Endothelial cell (in vitro differentiated cells): ENCODE measurements at regions not wholly inside any gene's neighbourhood (a gene's known extent, or its start where the extent isn't known, plus 50 kb on each side); places are given as distances from the start of the nearest gene placed in this dataset.
A peak's percentile ranks its signal among the peaks of the same experiment; 100 is the strongest.

Experiments used
- DNase-seq: peaks from one replicate; pipeline ENCODE4 v3.0.0; 2021; ENCODE audit warnings: low spot score
- H3K27ac Mint-ChIP-seq: one replicate; pipeline ENCODE4 v1.8.0; 2021; ENCODE audit warnings: mixed read lengths, inconsistent platforms; ENCODE audit not compliant: unreplicated experiment
- H3K27me3 Mint-ChIP-seq: one replicate; pipeline ENCODE4 v1.8.0; 2021; ENCODE audit warnings: mild to moderate bottlenecking, moderate library complexity, mixed read lengths, inconsistent platforms; ENCODE audit not compliant: unreplicated experiment
- H3K36me3 Mint-ChIP-seq: one replicate; pipeline ENCODE4 v1.8.0; 2021; ENCODE audit warnings: mild to moderate bottlenecking, low read depth, mixed read lengths, inconsistent platforms; ENCODE audit not compliant: unreplicated experiment
- H3K4me1 Mint-ChIP-seq: one replicate; pipeline ENCODE4 v1.8.0; 2021; ENCODE audit warnings: mild to moderate bottlenecking, mixed read lengths, inconsistent platforms; ENCODE audit not compliant: unreplicated experiment
- H3K4me3 Mint-ChIP-seq: one replicate; pipeline ENCODE4 v1.8.0; 2021; ENCODE audit warnings: mild to moderate bottlenecking, mixed read lengths, inconsistent platforms; ENCODE audit not compliant: unreplicated experiment
- H3K9me3 Mint-ChIP-seq: one replicate; pipeline ENCODE4 v1.8.0; 2021; ENCODE audit warnings: mixed read lengths, inconsistent platforms; ENCODE audit not compliant: unreplicated experiment
- CTCF ChIP-seq: fragments of 200-600 bp; sonication (generic); IDR thresholded peaks from one replicate; pipeline ENCODE4 v1.5.0; 2021; ENCODE audit warnings: antibody characterized with exemption; ENCODE audit not compliant: unreplicated experiment

- no peak for DNase-seq
- H3K36me3 Mint-ChIP-seq, result no peaks in the 10 kb centered on the region
- H3K4me1 Mint-ChIP-seq, result peaks cover 13% of the 10 kb centered on the region
- no peaks in the 10 kb centered on the region for H3K9me3 Mint-ChIP-seq
- H3K4me3 Mint-ChIP-seq, result no peak overlapping the region
- no peak overlapping the region for H3K27ac Mint-ChIP-seq
- no peak for TF ChIP-seq CTCF
- H3K27me3 Mint-ChIP-seq, result peaks cover 5% of the 10 kb centered on the region
Measured at GRCh38 chr12:107351109-107351508, 257.8 kb upstream of the CRY1 start.

GRCh38 chr12:107351713-107352112 is 258.4 kb upstream of the CRY1 start:
- Mint-ChIP-seq H3K27ac (no peak overlapping the region), H3K4me3 (peak overlapping the region; percentile 5), H3K9me3 (no peaks in the 10 kb centered on the region), H3K36me3 (no peaks in the 10 kb centered on the region), H3K4me1 (peaks cover 13% of the 10 kb centered on the region), H3K27me3 (peaks cover 5% of the 10 kb centered on the region)
- no peak for TF ChIP-seq CTCF
- no peak for DNase-seq

- H3K27ac Mint-ChIP-seq, result no peak overlapping the region
- H3K36me3 Mint-ChIP-seq, result no peaks in the 10 kb centered on the region
- DNase-seq, result no peak
- peaks cover 13% of the 10 kb centered on the region for H3K4me1 Mint-ChIP-seq
- H3K27me3 Mint-ChIP-seq, result peaks cover 5% of the 10 kb centered on the region
- TF ChIP-seq CTCF, result no peak
- peak overlapping the region; percentile 5 for H3K4me3 Mint-ChIP-seq
- H3K9me3 Mint-ChIP-seq, result no peaks in the 10 kb centered on the region
Measured at GRCh38 chr12:107352347-107353081, 259.2 kb upstream of the CRY1 start.

GRCh38 chr12:107353312-107353711 is 260.0 kb upstream of the CRY1 start:
- Mint-ChIP-seq H3K4me3 (no peak overlapping the region), H3K27ac (no peak overlapping the region), H3K27me3 (peaks cover 5% of the 10 kb centered on the region), H3K4me1 (peaks cover 15% of the 10 kb centered on the region), H3K36me3 (peaks cover 5% of the 10 kb centered on the region), H3K9me3 (no peaks in the 10 kb centered on the region)
- DNase-seq, result no peak
- no peak for TF ChIP-seq CTCF

- Mint-ChIP-seq H3K27ac (no peak overlapping the region), H3K27me3 (peaks cover 5% of the 10 kb centered on the region), H3K4me3 (no peak overlapping the region), H3K9me3 (no peaks in the 10 kb centered on the region), H3K36me3 (peaks cover 5% of the 10 kb centered on the region), H3K4me1 (peaks cover 15% of the 10 kb centered on the region)
- no peak for TF ChIP-seq CTCF
- DNase-seq, result no peak
Measured at GRCh38 chr12:107355004-107355565, 261.7 kb upstream of the CRY1 start.
